ENCODE measurements at regions not wholly inside any gene's neighbourhood (a gene's known extent, or its start where the extent isn't known, plus 50 kb on each side); places are given as distances from the start of the nearest gene placed in this dataset.
"Not testable (repeated sequence)": the region's sequence is repeated elsewhere in the genome, so short reads cannot be mapped to it uniquely, and the experiment has no call there.

DNA sequence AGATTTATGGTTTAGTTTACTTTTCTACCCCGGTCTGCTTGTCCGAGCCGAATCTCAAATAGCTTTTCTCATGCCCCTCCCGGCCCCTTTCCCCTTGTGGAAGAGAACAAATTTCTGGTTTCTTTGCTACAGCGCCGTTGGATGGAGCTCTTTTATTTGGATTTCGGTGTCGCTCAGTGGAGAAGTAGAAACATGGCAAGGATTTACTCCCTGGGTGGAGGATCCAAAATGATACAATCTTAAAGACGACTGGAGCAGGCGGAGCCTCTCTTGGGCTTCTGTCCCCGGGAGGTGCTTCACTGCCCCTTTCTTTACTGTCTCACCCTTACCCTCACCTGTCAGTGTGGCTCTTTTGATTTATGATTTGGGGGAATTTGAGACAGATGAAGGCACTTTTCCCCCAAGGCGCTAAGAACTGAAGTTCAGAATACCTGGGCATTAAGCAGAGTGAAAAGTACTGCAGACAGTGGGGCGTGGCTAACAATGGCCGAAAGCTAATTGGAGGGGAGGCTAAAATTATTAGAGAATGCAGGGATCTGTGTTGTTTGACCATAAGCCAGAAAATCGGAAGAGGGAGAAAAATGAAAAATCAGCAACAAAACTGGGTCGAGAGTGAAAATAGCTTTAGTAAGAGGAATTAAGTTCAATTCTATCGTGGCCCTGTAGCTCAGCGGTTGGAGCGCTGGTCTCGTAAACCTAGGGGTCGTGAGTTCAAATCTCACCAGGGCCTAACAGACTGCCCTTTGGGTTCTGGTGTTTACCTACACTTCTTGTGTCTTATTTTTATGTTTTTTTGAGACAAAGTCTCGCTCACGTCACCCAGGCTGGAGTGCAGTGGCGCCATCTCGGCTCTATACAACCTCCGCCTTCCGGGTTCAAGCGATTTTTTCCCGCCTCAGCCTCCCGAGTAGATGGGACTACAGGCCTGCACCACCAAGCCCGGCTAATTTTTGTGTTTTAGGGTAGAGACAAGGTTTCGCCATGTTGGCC lies 145.1 kb upstream of the ZNF184 start:
- peak; percentile 69 for DNase-seq (ENCODE audit: low read depth)

DNA sequence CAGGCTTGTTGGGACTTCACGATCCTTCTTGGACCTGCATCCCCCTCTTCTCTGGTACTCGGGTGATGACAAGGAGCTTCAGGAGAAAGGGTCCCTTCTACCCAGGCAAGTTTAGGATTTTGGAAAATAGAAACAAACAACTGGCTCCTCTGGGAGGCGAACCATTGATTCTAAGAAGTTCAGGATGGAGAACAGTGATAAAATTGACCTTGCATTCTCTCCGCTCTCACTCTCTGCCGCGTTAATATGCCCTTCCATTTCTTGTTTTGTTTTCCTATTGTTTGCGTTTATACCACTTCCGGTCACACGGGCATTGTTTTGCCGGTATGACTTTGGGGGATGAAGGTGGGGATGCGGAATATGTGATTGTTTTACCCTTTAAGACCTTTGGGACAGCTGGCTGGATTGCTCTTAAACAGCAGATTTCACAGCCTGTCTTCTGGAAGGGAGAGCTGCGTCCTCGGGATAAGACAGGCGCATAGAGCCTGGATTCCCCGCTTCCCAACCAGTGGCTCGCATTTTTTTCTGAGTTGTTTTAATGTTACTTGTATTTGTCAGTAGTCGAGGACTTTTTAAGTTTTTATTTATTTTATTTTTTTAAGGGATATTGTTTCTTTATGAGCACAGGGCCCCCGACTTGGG lies 144.3 kb upstream of the ZNF184 start:
- peak; percentile 33 for DNase-seq (ENCODE audit: low read depth)

DNA sequence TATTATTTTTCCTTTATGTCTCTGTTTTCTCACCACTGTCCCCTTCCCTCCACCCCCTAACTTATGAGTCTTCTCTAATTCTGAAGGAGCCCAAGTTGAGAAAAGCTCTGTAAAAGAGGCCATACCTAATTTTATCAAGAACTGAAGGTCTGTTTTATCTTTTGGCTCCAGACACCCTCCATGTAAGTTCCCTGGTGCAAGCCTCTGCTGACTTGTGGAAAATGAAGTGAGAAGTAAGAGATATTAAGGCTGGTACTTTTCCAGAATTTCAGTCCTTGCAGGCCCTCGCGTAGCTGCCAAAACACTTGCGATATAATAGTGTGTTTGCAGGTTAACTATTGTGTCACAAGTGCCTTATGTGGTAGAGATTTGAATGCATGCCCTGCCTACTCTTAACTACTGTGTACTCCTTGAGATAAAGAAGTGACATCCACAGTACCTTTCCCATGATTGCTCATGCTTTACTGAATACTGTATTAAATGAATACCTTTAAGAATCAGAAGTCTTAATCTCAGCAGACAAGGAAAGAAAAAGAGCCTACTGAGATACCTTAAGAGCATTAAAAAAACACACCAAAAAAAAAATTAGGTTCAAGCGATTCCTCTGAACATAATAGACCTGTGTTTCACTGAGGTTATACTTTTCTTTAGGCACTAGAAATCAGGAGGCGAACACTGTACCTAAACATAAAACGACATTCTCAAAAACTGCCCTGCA lies 143.6 kb upstream of the ZNF184 start:
- DNase-seq (ENCODE audit: low read depth): no peak

DNA sequence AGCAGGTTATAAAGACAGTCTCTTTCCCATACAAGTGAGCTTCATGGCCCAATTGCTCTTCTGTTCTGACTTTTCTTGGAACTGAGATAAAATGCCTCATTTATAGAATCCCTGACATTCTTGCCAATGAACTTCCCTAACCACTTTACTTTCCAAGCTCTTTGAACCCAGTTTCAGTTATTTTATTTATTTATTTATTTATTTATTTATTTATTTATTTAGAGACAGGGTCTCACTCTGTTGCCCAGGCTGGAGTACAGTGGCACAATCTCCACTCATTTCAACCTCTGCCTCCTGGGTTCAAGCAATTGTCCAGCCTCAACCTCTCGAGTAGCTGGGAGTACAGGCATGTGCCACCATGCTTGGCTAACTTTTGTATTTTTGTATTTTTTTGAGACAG lies 138.5 kb upstream of the ZNF184 start:
- DNase-seq (ENCODE audit: low read depth): no peak

DNA sequence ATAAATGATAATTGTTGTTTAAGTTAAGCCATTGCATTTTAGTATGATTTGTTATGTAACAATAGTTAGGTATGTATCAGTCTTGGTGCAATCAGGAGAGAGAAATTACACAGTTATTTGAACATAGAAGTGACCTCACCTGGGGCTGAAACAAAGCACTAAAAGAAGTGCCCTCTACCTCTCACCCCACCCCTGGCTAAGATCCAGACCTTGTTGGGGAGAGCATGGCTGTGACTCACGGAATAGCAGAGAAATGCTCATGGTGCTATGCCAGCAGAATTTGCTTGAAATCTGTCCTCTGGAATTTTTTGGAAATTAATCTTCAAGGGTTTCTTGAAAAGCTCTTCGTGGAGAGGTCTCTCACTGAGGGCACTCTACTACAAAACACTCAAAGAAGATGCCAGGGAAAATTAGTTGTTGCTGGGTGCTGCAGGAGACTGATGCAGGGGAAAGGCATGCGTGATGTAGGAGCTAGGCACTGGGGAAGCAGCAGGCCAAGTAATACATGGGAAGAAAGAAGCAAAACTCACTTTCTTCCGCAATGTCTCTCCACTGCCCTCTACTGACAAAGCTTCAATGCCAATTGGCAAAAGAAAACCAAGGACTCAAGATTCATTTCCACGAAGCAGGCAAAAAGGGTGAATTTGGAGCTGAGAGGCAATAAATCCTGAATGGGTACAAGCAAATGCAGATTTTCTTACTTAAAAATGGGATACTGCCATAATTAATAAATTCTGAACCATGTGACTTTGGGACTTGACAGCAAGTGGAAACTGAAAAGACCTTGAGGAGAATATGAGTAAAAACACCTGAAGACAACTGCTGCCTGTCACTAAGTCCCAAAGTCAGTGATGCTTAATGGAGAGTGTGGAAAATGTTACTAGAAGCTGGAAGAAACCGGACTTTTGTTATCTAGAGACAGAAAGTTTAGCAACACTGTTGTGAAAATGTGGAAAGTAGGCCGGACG lies 136.3 kb upstream of the ZNF184 start:
- peak; percentile 85 for DNase-seq (ENCODE audit: low read depth)

DNA sequence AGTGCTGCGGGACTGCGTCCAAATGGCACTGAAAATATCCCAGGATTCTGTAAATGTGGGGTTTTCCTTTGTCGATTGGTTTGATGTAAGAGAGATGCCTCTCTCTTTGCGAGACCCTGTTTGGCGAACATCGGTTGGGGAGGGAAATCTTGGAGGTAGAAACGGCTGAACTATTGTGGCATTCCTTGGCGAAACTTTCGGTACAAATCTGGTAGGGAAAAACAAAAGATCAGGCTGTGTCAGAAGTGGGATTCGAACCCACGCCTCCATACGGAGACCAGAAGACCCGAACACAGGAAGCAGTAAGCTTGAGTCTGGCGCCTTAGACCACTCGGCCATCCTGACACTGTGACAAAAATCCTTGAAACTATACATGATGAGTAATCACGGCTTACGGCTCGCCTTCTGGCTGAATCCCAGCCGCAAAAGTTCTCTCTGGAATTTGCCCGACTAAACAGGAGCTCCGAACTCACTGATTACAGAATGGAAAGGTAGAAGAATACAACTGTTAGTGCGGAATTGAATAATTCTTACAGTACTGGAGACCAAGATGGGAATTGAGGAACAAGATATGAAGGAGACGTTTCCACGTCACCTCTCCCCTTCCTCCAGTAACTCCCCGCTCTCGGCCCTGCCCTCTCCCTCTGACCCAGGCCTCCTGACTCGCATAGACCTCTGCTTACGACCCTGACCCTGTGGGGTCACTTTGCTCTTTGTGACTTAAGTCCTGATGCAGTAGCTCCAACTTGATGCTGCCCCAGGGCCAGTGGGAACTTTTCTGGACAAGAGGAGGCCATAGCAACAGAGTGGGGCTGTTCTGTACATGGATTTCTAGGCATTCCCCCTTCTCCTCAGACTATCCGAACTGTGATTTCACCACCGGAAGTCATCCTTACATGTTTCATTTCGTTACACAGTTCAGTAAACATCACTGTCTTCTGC lies 132.8 kb upstream of the ZNF184 start:
- peak; percentile 86 for DNase-seq (ENCODE audit: low read depth)

DNA sequence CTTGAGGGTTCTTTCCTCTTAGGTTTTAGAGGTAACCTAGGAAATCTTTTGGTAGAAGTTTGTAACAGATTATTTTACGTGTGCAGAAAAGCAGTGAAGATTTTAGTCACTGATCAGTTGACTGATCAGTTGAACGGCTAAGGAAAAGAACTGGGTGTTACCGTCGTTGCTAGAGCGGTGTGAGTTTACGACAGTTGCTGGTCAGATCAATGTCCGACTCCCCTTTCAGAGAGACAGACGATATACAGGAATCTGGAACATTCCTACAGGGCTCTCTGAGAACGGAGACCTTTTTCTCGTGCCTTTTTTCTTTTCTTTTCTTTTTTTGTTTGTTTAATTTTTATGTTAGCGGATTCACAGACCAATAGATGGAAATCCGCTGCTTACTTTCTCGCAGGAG lies 132.1 kb upstream of the ZNF184 start:
- no peak for DNase-seq (ENCODE audit: low read depth)

DNA sequence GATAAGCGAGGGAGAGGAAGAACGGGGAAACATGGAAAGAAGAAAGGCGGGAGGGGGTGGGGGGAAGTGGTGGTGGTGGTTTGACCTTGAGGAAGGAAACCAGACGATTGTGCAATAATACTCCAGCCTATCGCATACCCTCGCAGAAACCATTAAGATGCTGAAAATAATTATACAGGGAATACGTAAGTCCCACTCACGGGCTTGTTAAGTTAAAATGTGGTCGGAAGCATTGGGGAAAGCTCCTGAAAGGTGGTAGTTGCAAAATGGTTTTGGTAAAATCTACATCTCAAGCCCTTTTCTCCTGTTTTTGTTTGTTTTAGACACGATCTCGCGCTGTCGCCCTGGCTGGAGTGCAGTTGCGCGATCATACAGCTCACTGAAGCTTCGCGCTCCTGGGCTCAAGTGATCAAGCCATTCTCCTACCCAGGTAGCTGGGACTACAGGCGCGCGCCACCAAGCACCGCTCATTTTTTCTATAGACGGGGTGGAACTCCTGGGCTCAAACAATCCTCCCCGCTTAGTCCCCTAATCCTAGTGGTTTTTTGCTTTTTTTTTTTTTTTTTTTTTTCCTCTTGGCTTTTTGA lies 128.9 kb upstream of the ZNF184 start:
- peak; percentile 28 for DNase-seq (ENCODE audit: low read depth)

DNA sequence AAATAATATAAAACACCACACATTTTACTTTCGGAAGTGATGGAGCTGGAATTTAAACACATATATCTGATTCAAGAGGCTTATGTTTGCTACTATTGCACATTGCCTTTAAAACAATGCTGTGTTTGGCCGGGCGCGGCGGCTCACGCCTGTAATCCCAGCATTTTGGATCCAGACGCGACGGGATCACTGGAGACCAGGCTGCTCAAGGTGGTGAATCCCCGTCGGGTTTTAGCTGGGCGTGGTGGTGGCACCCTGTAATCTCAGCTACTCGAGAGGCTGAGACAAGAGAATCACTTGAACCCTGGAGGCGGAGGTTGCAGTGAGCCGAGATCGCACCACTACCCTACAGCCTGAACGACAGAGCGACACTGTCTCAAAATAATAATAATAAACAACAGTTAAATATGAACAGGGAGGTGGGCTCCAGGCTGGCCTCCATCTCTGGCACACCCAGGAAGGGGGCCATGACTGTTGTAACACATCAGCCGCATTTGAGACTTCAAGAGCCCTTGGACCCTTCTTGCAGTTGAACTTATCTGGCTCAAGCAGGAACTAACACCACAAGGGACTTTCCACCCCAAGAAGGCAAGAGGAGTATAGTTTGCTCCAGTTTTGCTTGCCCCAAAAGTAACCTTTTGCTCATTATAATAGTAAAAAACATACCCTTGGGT lies 127.1 kb upstream of the ZNF184 start:
- no peak for DNase-seq (ENCODE audit: low read depth)

DNA sequence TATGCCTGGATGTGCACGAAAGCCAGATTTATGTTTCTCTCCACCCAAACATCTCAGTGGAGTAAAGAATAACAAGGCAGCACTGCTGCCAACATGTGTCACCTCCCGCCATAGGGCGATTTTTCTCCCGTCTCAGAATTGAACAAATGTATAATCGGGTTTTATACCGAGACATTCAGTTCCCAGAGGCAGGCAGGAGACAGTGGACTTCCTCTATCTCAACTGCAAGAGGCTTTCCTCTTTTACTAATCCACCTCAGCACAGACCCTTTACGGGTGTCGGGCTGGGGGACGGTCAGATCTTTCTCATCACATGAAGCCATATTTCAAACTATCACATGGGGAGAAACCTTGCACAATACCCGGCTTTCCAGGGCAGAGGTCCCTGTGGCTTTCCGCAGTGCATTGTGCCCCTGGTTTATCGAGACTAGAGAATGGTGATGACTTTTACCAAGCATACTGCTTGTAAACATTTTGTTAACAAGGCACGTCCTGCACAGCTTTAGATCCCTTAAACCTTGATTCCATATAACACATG lies 124.2 kb upstream of the ZNF184 start:
- DNase-seq (ENCODE audit: low read depth): not testable (repeated sequence)

DNA sequence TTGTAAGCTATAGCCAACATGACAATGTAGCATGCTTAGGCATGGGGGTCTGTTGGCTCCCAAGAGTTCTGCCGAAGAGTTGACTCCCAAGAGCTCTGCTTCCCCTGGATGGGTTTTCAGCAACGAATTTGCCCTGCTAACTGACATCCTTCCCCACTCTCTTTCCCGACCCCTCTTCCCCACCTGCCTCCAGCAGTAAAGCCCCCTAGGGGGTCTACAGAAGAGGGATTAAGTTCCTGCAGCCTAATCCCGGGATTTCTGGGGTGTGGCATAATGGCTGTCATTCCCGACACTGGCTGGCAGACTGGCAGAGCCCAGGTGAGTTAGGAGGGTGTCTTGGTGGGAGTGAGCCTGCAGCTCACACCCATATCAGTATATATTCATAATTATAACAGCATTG lies 121.0 kb upstream of the ZNF184 start:
- no peak for DNase-seq (ENCODE audit: low read depth)

DNA sequence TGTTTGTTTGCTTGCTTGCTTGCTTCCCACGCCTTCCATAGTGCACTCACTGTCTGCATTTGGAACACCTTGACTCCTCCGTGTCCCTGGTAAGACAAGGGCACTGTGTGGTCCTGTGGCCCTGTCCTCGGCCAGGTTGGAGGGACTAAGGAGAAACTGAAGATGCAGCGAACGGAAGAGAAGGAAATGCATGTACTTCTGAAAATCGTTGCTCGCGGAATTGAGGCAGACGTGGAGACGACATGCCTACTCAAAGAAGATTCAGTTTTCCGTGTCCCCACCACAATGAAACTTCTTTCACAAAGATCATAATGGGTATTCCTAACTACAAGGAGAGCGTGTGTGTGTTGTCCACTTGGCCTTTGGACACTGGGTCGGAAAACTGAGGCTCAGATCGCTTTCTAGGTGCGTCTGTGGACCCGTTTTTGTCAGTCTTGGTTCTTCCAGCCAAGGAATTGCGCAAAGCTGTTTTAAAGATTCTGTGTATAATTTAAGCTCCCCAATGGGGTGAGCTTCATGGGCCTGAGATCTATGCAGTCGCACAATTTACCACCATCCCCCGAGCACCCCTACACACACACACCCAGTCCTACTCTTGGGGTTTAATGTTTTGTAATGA lies 120.4 kb upstream of the ZNF184 start:
- DNase-seq (ENCODE audit: low read depth): peak; percentile 21

DNA sequence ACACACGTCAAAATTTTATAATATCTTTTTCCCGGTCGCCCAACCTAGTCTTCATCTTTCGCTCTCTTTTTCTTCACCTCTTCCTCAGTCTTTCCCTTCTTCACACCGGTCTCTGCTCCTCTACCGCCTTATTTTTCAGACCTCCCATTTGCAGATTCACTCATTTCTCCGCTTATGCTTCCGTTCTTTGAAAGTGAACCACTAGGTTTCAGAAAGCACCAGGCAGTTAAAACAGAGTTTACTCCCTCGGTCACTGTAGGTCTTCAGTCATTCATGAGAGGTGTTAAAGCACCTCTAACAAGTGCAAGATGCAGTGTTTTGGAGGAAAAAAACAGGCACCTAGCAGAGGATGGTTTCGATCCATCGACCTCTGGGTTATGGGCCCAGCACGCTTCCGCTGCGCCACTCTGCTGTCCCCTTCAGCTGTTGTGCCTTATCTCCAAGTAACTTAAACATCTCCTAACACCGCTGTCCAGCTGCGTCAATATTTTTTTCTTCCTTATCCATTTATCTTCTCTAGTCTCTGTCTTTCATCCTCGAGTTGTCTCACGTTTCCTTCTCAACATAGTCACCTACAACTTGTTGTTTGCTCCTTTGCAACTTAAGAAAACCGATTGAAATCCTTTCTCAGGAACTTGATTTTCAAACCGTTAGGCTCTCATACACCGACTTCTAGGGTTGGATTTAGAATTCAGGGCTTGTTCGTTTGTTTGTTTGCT lies 119.7 kb upstream of the ZNF184 start:
- DNase-seq (ENCODE audit: low read depth): peak; percentile 88

DNA sequence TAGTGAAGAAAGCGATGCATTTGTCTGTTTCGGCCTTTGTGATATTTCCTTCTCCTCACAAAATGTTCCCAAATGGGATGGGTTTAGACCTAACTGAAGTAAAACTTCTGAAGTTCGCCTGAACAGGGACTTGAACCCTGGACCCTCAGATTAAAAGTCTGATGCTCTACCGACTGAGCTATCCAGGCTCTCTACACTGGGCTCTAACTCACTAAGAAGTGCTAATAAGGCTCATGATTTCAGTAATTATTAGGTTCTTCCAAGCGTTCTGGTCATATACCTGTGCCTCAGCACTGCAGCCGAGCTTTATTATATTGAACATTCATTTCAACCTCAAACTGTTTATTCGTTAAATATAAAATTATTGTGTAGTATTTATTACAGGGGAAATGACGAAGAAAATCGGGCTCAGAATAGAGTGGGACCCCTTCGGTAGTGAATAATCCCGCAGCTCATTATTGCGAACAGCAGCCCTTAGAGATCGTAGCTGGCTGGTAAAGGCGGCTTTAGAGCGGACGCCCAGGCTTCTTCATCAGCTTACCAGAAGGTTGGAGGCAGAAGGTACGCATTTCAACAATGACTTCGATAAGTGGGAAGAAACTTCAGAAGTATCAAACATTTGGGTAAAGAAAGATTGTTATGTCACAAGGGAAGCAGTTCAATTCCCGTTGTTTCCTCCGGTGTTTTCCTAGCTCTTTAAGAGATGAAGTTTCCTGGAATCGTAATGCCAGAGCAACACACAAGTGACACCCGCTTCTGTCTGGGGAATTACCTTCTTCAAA lies 119.0 kb upstream of the ZNF184 start:
- peak; percentile 67 for DNase-seq (ENCODE audit: low read depth)

DNA sequence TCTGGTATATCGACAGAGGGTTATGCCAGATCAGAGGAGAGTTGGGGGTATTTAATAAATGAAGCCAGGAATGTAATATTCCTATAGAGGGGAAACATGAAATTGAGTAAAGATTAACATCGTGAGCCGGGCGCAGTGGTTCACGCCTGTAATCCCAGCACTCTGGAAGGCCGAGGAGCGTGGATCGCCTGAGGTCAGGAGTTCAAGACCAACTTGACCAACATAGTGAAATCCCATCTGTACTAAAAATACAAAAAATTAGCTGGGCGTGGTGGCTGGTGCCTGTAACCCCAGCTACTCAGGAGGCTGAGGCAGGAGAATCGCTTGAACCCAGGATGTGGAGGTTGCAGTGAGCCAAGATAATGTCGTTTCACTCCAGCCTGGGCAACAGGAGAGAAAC lies 112.4 kb upstream of the ZNF184 start:
- not testable (repeated sequence) for DNase-seq (ENCODE audit: low read depth)

DNA sequence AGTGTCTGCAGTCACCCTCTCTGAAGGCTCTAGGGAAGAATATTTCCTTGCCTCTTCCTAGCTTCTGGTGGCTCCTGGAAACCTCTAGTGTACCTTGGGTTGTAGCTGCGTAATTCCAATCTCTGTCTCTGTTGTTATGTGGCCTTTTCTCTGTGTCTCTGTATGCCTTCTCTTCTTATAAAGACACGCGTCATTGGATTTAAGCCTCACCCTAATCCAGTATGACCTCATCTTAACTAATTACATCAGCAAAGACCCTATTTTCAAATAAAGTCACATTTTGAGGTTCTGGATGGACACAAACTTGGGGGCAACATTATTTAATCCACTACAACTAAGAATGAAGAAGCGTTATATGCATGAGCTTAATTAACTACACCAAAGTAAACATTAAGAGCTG lies 111.4 kb upstream of the ZNF184 start:
- no peak for DNase-seq (ENCODE audit: low read depth)

Measured in iris pigment epithelial cell (primary cell).